Spleen (tissue), 7 donors: ENCODE measurements at regions not wholly inside any gene's neighbourhood (a gene's known extent, or its start where the extent isn't known, plus 50 kb on each side); places are given as distances from the start of the nearest gene placed in this dataset.

Experiments used
- POLR2AphosphoS5 ChIP-seq, 3 donors: sonication (generic); formaldehyde crosslinking; IDR thresholded peaks; one replicate each; pipeline ENCODE4 v1.5.1; 2017; ENCODE audit warnings: antibody characterized with exemption in 3 of 3
- TF ChIP-seq, protein P1 (sequence below), 11 experiments: fragments of 200-600 bp in 7 of 11; fragments of 450-650 bp in 4 of 11; sonication (generic) in 4 of 11; IDR thresholded peaks in 8 of 11; conservative IDR thresholded peaks in 3 of 11; 1 replicate in 7 of 11; 2 replicates in 4 of 11; pipeline versions ENCODE4 v1.4.0 to v1.8.0; 2016 to 2021; ENCODE audit warnings: antibody characterized with exemption in 11 of 11, inconsistent platforms in 4 of 11, mild to moderate bottlenecking in 1 of 11
- donor health status: DM: no; HTN: no; CAD: no; lungs with moderate emphysema.
- donor health status: DM: no; HTN: no; CAD: no.
- donor health status: DM: no; HTN: no; CAD: no.

GRCh38 chr3:132253262-132253878 lies 63.8 kb upstream of the ACP3 start:
- TF ChIP-seq POLR2AphosphoS5 (IDR thresholded peaks at IDR 0.05): no peak
- TF ChIP-seq, protein P1, sequence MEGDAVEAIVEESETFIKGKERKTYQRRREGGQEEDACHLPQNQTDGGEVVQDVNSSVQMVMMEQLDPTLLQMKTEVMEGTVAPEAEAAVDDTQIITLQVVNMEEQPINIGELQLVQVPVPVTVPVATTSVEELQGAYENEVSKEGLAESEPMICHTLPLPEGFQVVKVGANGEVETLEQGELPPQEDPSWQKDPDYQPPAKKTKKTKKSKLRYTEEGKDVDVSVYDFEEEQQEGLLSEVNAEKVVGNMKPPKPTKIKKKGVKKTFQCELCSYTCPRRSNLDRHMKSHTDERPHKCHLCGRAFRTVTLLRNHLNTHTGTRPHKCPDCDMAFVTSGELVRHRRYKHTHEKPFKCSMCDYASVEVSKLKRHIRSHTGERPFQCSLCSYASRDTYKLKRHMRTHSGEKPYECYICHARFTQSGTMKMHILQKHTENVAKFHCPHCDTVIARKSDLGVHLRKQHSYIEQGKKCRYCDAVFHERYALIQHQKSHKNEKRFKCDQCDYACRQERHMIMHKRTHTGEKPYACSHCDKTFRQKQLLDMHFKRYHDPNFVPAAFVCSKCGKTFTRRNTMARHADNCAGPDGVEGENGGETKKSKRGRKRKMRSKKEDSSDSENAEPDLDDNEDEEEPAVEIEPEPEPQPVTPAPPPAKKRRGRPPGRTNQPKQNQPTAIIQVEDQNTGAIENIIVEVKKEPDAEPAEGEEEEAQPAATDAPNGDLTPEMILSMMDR (IDR thresholded peaks at IDR 0.05 in 8 of 11, conservative IDR thresholded peaks at IDR 0.05 in 3 of 11): peak; percentile 27 to 75 (median 48)
